ENCODE measurements at regions not wholly inside any gene's neighbourhood (a gene's known extent, or its start where the extent isn't known, plus 50 kb on each side); places are given as distances from the start of the nearest gene placed in this dataset.
A peak's percentile ranks its signal among the peaks of the same experiment; 100 is the strongest.

- FAIRE-seq (no peak), DNase-seq (ENCODE audit: low spot score) (no peak), ATAC-seq (no peak)
- Histone ChIP-seq H3K27ac (ENCODE audit: extremely low read length, insufficient read depth, low read length) (no peak overlapping the region), H3K4me1 (ENCODE audit: insufficient read depth, low read length) (peaks cover 13% of the 10 kb centered on the region; the same call in 1 of the 2 replicates), H4K20me1 (ENCODE audit: insufficient read depth, low read length) (no peaks in the 10 kb centered on the region), H3K27me3 (ENCODE audit: control insufficient read depth in 1 of 2, insufficient read depth in 2 of 2, low read length in 2 of 2) (no peaks in the 10 kb centered on the region), H2AFZ (ENCODE audit: low read length) (no peak overlapping the region), H3K36me3 (replicated peaks in 1 of 2; ENCODE audit: control insufficient read depth in 1 of 2, insufficient read depth in 2 of 2, low read length in 2 of 2) (no peaks in the 10 kb centered on the region), H3K4me2 (ENCODE audit: low read depth, low read length) (no peak overlapping the region), H3K9ac (ENCODE audit: insufficient read depth, low read depth, low read length) (no peak overlapping the region), H3K9me3 (ENCODE audit: low read length) (no peaks in the 10 kb centered on the region), H3K4me3 (replicated peaks in 1 of 3; ENCODE audit: insufficient read depth in 1 of 3, low read depth in 2 of 3, low read length in 3 of 3) (no peak overlapping the region), H3K79me2 (ENCODE audit: insufficient read depth, low read length) (no peaks in the 10 kb centered on the region)
- in situ Hi-C loops (cut with HindIII; ENCODE audit: extremely low pct_ligation_motif_present, low pct_unique_long_range_greater_than_20kb): no loop called here
- TF ChIP-seq HDAC1 (CRISPR knock-in tag; IDR thresholded peaks at IDR 0.05): no peak
- POLR2A ChIA-PET: no interaction called here
- CTCF ChIA-PET (ENCODE audit: low intra/inter-chr PET ratio, low total read pairs): no interaction called here
- BruUV-seq (replicated peaks): no TSS peak
- whole genome bisulfite sequencing (ENCODE audit: low lambda C conversion rate): 87% methylated on average over 3 of the region's 3 CpGs
- intact Hi-C loops (cut with micrococcal nuclease; ENCODE audit: unreplicated experiment): no loop called here
Observed at GRCh38 chr18:11284349-11284748, 135.0 kb upstream of the PIEZO2 start.

GRCh38 chr18:11283479-11284161, 134.3 kb upstream of the PIEZO2 start:
- ATAC-seq (peak; percentile 74), FAIRE-seq (no peak), DNase-seq (ENCODE audit: low spot score) (peak; percentile 23)
- POLR2A ChIA-PET: no interaction called here
- in situ Hi-C loops (cut with HindIII; ENCODE audit: extremely low pct_ligation_motif_present, low pct_unique_long_range_greater_than_20kb) (no loop called here), intact Hi-C loops (cut with micrococcal nuclease; ENCODE audit: unreplicated experiment) (no loop called here)
- H3K36me3 ChIP-seq (replicated peaks in 1 of 2; ENCODE audit: control insufficient read depth in 1 of 2, insufficient read depth in 2 of 2, low read length in 2 of 2): no peaks in the 10 kb centered on the region
- no peaks in the 10 kb centered on the region for H3K9me3 ChIP-seq (ENCODE audit: low read length)
- no peak overlapping the region for H2AFZ ChIP-seq (ENCODE audit: low read length)
- H4K20me1 ChIP-seq (ENCODE audit: insufficient read depth, low read length): no peaks in the 10 kb centered on the region
- H3K4me3 ChIP-seq (replicated peaks in 1 of 3; ENCODE audit: insufficient read depth in 1 of 3, low read depth in 2 of 3, low read length in 3 of 3): peak overlapping the region in 1 of 3 experiments; percentile 35; a peak in 2 of 6 replicates
- no peaks in the 10 kb centered on the region for H3K27me3 ChIP-seq (ENCODE audit: control insufficient read depth in 1 of 2, insufficient read depth in 2 of 2, low read length in 2 of 2)
- BruUV-seq (replicated peaks): no TSS peak
- CTCF ChIA-PET (ENCODE audit: low intra/inter-chr PET ratio, low total read pairs): no interaction called here
- H3K4me2 ChIP-seq (ENCODE audit: low read depth, low read length): peak overlapping the region; percentile 36; the same call in 1 of the 2 replicates
- H3K79me2 ChIP-seq (ENCODE audit: insufficient read depth, low read length): no peaks in the 10 kb centered on the region
- H3K27ac ChIP-seq (ENCODE audit: extremely low read length, insufficient read depth, low read length): no peak overlapping the region
- peaks cover 13% of the 10 kb centered on the region; the same call in 1 of the 2 replicates for H3K4me1 ChIP-seq (ENCODE audit: insufficient read depth, low read length)
- 1% methylated on average over 11 of the region's 11 CpGs for WGBS (ENCODE audit: low lambda C conversion rate)
- H3K9ac ChIP-seq (ENCODE audit: insufficient read depth, low read depth, low read length): no peak overlapping the region
- TF ChIP-seq TCF7L2 (IDR thresholded peaks at IDR 0.05; ENCODE audit: low read depth, low read length) (no peak), CEBPB (IDR thresholded peaks at IDR 0.05; ENCODE audit: borderline replicate concordance, low read depth, low read length) (peak; percentile 15; the same call in 1 of the 2 replicates), ZNF782 (CRISPR knock-in tag; IDR thresholded peaks at IDR 0.05; ENCODE audit: borderline replicate concordance) (no peak), BCL6 (CRISPR knock-in tag; IDR thresholded peaks at IDR 0.05) (no peak), ZNF24 (IDR thresholded peaks at IDR 0.05) (no peak), KAT8 (CRISPR knock-in tag; IDR thresholded peaks at IDR 0.05) (no peak), ZFAT (CRISPR knock-in tag; conservative IDR thresholded peaks at IDR 0.05) (no peak), HOXA5 (CRISPR knock-in tag; IDR thresholded peaks at IDR 0.05) (no peak), SALL1 (CRISPR knock-in tag; IDR thresholded peaks at IDR 0.05) (peak; percentile 11; the same call in 1 of the 2 replicates), ZNF512B (CRISPR knock-in tag; IDR thresholded peaks at IDR 0.05; ENCODE audit: borderline replicate concordance) (0 out of 2 replicates have a peak, but pooled peaks have one; percentile 40), LBX2 (CRISPR knock-in tag; IDR thresholded peaks at IDR 0.05; ENCODE audit: borderline replicate concordance) (no peak), HNF4A (CRISPR knock-in tag; IDR thresholded peaks at IDR 0.05) (peak; percentile 19; the same call in 1 of the 2 replicates), NCOA2 (CRISPR knock-in tag; IDR thresholded peaks at IDR 0.05) (no peak), HNF4G (IDR thresholded peaks at IDR 0.05; ENCODE audit: borderline replicate concordance, low read depth, low read length) (no peak), HNF4G (CRISPR knock-in tag; IDR thresholded peaks at IDR 0.05; ENCODE audit: borderline replicate concordance, low read depth) (no peak), NFRKB (IDR thresholded peaks at IDR 0.05) (no peak), ZNF672 (CRISPR knock-in tag; IDR thresholded peaks at IDR 0.05) (no peak)
